ENCODE measurements at regions not wholly inside any gene's neighbourhood (a gene's known extent, or its start where the extent isn't known, plus 50 kb on each side); places are given as distances from the start of the nearest gene placed in this dataset.
A peak's percentile ranks its signal among the peaks of the same experiment; 100 is the strongest.

- DNase-seq (ENCODE audit: low read depth), result no peak
Measured at GRCh38 chr10:9643782-9644181, 1373.9 kb upstream of the CELF2 start.

DNA sequence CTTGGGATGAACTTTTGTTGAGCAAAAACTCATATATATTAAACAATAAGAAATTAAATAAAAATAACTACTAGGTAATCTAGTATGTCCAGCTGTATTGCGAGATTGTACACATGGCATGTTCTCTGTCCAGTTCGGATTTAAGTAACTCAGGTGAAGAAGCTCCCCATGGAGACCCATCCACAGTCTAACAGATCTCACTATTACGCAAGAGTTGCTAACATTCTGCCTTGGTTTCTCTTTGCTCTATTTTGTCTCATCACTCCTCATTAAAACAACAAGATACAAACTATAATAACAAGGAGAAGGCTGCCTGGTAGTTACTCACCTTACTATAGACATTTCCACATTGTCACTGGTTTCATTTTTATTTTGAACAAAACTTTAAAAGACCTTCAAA lies 1372.3 kb upstream of the CELF2 start:
- no peak for DNase-seq (ENCODE audit: low read depth)

DNA sequence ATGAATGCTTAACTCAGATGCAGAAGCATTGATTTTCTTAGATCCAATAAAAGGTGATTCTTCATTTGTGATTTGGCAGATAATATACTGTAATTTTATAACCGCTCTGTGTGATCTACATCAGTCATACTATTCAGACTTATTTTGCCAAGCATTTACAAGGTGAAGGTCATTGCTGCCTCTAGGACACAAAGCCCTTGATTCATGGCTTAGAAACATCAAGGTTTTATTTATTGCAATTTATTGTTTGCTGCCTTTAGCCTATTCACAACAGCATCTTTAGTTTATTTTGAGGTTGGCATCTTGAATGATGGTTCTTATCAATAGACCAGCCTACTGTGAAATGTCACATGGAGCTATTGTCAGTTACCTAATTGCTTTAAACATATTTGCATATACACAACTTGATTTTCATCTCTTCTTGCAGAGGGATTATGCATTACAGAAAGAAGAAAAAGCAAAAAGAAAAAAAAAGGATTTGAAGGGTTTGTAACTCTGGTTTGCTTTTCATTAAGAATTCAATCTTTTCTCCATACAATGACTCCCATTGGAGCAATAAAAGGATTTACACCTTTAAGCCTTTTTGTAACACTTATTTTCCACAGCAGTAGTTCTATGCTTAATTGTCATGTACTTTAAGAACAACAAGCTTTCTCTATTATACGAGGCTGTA lies 1371.6 kb upstream of the CELF2 start:
- no peak for DNase-seq (ENCODE audit: low read depth)

GRCh38 chr10:9654261-9654660 lies 1363.4 kb upstream of the CELF2 start:
- DNase-seq (ENCODE audit: low read depth), result no peak

DNA sequence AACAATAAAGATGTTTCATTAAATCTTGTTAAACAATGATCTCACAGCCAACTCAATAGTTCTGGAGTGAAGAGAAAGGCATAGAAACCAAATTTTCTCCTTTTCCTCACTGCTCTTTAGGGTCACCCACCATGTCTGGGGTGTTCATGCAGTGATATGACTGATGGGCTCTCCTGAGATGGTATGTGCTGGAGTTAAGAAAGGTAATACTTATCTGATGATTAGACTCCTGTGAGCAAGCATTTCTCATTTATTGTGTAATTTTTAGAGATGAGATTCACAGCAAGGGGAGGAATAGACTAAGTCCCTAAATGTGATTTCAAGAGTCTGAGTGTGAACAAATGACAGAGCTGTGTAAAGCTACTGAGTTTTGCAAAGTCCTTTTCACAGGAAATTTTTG lies 1361.3 kb upstream of the CELF2 start:
- DNase-seq (ENCODE audit: low read depth), result no peak

DNA sequence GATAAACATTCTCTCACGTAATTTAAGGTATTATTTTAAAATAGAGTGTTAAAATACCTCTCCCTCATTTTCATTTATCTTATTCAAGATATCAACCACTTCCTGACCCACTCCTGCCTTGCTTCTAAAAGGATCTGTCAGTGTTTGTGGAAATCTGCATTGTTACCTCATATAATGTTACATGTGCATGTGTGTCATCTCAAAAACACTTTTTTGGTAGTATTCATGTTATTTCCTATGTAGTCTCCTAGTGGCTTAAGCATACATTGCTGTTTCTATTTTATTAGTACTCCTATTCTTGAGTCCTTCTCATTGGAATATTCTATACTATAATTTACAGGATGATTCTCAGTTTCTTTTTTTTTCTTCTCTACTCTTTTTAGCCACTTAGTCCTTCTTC lies 1360.7 kb upstream of the CELF2 start:
- no peak for DNase-seq (ENCODE audit: low read depth)

- no peak for DNase-seq (ENCODE audit: low read depth)
Measured at GRCh38 chr10:9657530-9657929, 1360.1 kb upstream of the CELF2 start.

DNA sequence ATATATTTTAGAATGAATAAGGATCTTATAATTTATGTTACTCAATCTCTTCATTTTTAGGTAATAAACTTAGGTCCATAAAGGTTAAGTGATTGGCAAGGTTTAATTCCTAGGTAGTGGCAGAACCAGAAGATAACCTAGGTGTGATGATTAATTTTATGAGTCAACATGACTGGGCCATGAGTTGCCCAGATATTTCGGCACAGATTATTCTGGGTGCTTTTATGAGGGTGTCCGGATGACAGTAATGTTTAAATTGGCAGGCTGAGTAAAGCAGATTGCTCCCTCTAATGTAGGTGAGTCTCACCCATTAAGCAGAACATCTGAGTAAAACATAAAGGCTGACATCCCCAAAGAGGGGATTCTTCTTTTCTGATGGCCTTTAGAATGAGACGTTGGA lies 1349.3 kb upstream of the CELF2 start:
- no peak for DNase-seq (ENCODE audit: low read depth)

- DNase-seq (ENCODE audit: low read depth), result no peak
Measured at GRCh38 chr10:9670911-9671310, 1346.8 kb upstream of the CELF2 start.

GRCh38 chr10:9681655-9682054 lies 1336.0 kb upstream of the CELF2 start:
- DNase-seq (ENCODE audit: low read depth), result peak; percentile 5

DNA sequence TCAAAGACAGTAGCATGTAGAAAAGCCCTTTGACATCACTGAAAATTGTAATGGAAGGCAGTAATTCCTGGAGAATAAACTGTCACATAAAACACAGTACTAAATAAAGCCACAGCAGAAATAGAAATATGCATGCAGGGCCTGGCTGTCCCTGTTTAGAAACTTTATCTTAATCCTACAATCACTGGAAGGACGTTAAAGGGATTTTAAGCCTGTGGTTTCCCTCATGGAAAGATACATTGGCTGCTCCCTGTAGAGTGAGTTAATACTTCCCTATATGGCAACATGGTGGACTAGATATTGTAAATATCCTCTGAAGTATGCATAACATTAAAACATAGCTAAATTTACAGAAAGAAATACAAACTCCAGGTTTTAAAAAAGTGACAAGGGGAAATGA lies 1334.9 kb upstream of the CELF2 start:
- DNase-seq (ENCODE audit: low read depth), result no peak

DNA sequence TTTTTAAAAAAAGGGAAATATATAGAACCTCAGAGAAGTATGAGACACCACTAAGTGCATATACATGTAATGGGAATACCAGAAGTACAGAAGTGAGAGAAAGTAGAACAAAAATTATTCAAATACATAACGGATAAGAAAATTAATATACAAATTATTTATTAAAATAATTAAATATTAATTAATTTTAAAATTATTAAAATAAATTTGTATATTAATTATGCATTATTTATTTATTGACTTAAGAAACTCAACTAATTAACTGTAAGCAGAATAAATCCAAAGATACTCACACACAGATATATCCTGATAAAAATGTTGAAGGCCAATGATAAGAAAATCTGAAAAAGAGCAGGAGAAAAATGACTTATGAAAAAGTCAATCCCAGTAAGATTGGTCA lies 1333.5 kb upstream of the CELF2 start:
- no peak for DNase-seq (ENCODE audit: low read depth)

DNA sequence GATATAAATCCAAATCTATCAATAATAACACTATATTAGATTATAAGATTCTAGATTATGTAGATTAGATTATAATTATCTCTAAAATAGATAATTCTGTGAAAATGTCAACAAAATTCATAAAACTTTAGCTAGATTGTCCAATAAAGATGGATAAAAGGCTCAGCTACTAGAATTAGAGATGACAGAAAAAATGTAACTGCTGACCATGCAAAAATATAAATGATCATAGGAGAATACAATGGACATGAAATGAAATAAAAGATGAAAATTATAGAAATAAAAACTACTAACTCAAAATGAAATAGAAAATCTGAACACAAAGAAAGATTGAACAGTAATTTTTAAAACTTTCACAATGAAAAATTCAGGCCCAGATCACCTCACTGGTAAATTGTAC lies 1332.1 kb upstream of the CELF2 start:
- DNase-seq (ENCODE audit: low read depth), result no peak

- DNase-seq (ENCODE audit: low read depth), result no peak
Measured at GRCh38 chr10:9688711-9689110, 1329.0 kb upstream of the CELF2 start.

DNA sequence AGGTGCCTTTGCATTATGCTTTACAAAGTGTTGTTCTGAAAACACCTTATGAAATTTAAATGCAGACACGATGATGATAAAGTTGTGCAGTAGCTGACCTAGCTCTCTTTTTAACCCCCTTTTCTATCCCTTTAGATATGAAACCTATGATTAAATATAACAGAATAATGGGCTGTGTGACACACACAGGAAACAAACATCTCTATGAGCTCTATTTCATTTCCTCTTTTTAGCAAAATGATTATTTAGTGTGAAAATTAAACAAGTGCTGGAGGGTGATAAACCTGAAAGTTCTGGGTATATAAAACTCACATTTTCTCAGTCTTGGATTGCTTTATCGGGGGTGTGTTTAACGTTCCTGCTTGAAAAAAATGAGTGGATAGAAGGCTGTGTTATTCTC lies 1310.5 kb upstream of the CELF2 start:
- DNase-seq (ENCODE audit: low read depth), result no peak

DNA sequence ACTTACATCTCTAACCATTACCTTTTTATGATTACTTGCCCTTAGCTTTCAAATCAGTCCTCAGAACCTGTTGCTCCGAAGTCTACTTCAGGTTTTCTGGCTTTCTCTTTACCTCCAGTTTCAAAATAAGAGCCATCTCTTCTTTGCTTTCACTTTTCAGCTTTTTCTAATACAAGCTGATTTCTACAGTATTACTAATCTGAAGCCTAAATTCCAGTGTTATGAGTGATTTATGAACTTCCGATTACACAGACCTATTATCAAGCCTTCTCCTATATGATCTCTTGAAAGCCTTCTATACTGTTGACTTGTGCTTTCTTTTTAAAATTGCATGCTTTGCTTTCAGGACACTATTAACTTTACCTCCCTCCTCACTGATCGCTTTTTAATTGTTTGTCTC lies 1307.8 kb upstream of the CELF2 start:
- peak; percentile 40 for DNase-seq (ENCODE audit: low read depth)

DNA sequence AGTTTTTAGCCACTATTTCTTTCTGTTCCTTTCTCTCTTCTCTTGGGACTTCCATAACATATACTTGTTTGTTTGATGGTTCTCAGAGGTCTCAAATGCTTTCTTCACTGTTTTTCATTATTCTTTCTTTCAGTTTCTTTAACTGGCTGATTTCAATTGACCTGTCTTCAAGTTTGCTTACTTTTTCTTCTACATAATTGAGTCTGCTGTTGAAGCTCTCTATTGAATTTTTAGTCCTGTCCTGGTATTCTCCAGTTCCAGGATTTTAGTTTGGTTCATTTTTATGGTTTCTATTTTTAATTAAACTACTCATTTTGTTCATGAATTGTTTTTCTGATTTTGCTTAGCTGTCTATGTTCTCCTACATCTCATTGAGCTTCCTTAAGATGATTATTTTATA lies 1305.3 kb upstream of the CELF2 start:
- no peak for DNase-seq (ENCODE audit: low read depth)

DNA sequence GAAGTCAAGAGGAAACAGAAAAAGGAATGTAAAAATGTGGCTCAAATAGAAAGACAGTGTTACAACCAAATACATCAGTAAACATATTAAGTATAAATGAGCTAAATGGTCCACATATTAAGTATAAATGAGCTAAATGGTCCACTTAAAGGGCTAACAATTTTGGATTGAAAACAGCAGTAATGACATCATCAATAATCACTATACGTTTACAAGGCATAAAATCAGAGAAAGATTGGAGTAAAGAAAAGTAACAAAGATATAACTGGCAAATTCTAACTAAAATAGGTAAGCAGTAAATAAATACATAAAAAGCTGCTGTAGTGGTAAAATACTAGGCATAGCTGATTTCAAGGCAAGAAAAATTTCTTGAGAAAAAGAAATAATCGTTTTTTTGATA lies 1298.4 kb upstream of the CELF2 start:
- DNase-seq (ENCODE audit: low read depth), result no peak

DNA sequence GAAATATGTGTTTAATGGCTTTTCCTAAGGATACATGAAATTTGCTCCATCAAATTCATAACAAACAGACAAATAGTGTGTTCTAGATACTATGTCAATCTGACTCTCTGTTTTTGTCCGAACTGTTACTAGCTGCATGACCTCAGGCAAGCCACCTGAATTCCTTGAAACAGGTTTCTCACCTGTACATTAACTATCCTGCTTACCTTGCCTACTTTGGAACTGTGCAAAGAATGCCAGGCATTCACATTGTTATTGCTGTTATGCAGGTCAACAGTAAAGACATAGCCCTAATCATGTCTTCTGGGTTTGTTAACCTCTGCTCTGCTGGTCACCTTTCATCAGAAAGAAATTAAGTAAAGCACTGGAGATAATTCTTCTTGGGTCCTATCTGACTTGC lies 1283.9 kb upstream of the CELF2 start:
- DNase-seq (ENCODE audit: low read depth), result no peak

GRCh38 chr10:9734218-9734617 lies 1283.5 kb upstream of the CELF2 start:
- no peak for DNase-seq (ENCODE audit: low read depth)

DNA sequence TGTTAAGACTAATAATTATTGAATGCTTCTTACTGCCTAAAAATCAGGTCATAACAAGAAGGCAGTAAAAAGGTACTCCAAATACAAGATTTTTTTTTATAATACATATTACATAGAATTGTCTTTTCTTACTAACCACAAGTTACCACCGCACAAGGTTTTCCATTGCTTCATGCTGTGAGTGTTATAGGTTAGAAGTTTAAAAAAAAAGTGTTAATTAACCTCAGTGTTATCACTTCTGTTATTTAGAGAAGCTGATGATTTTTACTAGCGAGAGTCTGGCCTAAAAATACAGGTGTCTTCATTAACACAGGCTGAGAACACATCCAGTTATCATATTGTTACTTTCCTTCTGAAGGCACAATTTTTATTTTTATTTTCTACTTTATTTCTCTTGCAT lies 1281.9 kb upstream of the CELF2 start:
- no peak for DNase-seq (ENCODE audit: low read depth)

- no peak for DNase-seq (ENCODE audit: low read depth)
Measured at GRCh38 chr10:9743639-9744038, 1274.0 kb upstream of the CELF2 start.

DNA sequence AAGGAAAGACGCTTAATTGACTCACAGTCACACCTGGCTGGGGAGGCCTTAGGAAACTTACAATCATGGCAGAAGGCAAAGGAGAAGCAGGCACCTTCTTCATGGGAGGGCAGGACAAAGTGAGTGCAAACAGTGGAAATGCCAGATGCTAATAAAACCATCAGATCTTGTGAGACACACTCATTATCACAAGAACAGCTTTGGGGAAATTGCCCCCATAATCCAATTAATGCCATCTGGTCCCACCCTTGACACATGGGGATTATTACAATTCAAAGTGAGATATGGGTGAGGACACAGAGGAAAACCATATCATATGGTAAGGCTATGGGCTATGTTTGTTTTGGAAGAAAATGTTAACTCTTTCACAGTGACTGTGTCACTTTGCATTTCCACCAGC lies 1272.5 kb upstream of the CELF2 start:
- no peak for DNase-seq (ENCODE audit: low read depth)

GRCh38 chr10:9757176-9757575 lies 1260.5 kb upstream of the CELF2 start:
- no peak for DNase-seq (ENCODE audit: low read depth)

- DNase-seq (ENCODE audit: low read depth), result no peak
Measured at GRCh38 chr10:9759596-9759995, 1258.1 kb upstream of the CELF2 start.
